CD14-positive monocyte (primary cell): ENCODE measurements at regions not wholly inside any gene's neighbourhood (a gene's known extent, or its start where the extent isn't known, plus 50 kb on each side); places are given as distances from the start of the nearest gene placed in this dataset.

Experiments
- DNase-seq, 3 donors: peaks; one replicate each; pipeline ENCODE4 v3.0.0-alpha.2; 2011 to 2022
- H2AFZ ChIP-seq: 2 replicates; pipeline ENCODE4 v1.6.0; 2012; ENCODE audit warnings: mild to moderate bottlenecking, low read depth, low read length, inconsistent platforms; ENCODE audit not compliant: insufficient read depth, poor library complexity, severe bottlenecking
- H3K27ac ChIP-seq, 2 donors: 1 replicate in 1 of 2; 2 replicates in 1 of 2; pipeline ENCODE4 v1.5.1; 2012 to 2013; ENCODE audit warnings: low read length in 2 of 2, control low read depth in 1 of 2, inconsistent platforms in 1 of 2, low read depth in 1 of 2, mild to moderate bottlenecking in 1 of 2
- H3K27me3 ChIP-seq, 2 donors: one replicate each; pipeline versions ENCODE4 v1.6.0 to v1.6.1; 2011 to 2013; ENCODE audit warnings: low read length in 2 of 2; ENCODE audit not compliant: control insufficient read depth in 2 of 2, insufficient read depth in 2 of 2
- H3K36me3 ChIP-seq, 2 donors: replicated peaks in 1 of 2; 1 replicate in 1 of 2; 2 replicates in 1 of 2; pipeline versions ENCODE4 v1.5.1 to v1.6.1; 2012 to 2013; ENCODE audit warnings: low read length in 2 of 2, control low read depth in 1 of 2, inconsistent platforms in 1 of 2, mild to moderate bottlenecking in 1 of 2; ENCODE audit not compliant: insufficient read depth in 2 of 2, control insufficient read depth in 1 of 2
- H3K4me1 ChIP-seq, 2 donors: 1 replicate in 1 of 2; 2 replicates in 1 of 2; pipeline versions ENCODE4 v1.5.1 to v1.6.1; 2012 to 2013; ENCODE audit warnings: low read length in 2 of 2, control low read depth in 1 of 2, inconsistent platforms in 1 of 2, mild to moderate bottlenecking in 1 of 2, moderate library complexity in 1 of 2; ENCODE audit not compliant: insufficient read depth in 2 of 2, control insufficient read depth in 1 of 2
- H3K4me2 ChIP-seq: replicated peaks from 2 replicates; pipeline ENCODE3; 2012; ENCODE audit warnings: low read length, moderate library complexity, mild to moderate bottlenecking; ENCODE audit not compliant: poor library complexity, severe bottlenecking; ENCODE audit errors: extremely low read depth
- H3K4me3 ChIP-seq, 3 experiments: fragments of 200-600 bp in 1 of 3; sonication (generic) in 1 of 3; replicated peaks in 1 of 3; 1 replicate in 2 of 3; 2 replicates in 1 of 3; pipeline ENCODE4 v1.5.1; 2011 to 2013; ENCODE audit warnings: low read length in 3 of 3, mild to moderate bottlenecking in 3 of 3, control low read depth in 2 of 3, low read depth in 2 of 3, inconsistent platforms in 1 of 3, moderate library complexity in 1 of 3
- H3K79me2 ChIP-seq: 2 replicates; pipeline ENCODE4 v1.6.0; 2012; ENCODE audit warnings: mild to moderate bottlenecking, control low read depth, inconsistent platforms, low read length, moderate library complexity; ENCODE audit not compliant: insufficient read depth
- H3K9ac ChIP-seq: 2 replicates; pipeline ENCODE4 v1.6.0; 2017; ENCODE audit warnings: low read length, mild to moderate bottlenecking; ENCODE audit not compliant: insufficient read depth, poor library complexity, severe bottlenecking
- H3K9me3 ChIP-seq, 2 donors: replicated peaks in 1 of 2; 1 replicate in 1 of 2; 2 replicates in 1 of 2; pipeline versions ENCODE4 v1.5.1 to v1.6.1; 2012 to 2013; ENCODE audit warnings: low read length in 2 of 2, control low read depth in 1 of 2; ENCODE audit not compliant: control insufficient read depth in 1 of 2, insufficient read depth in 1 of 2
- H4K20me1 ChIP-seq: 2 replicates; pipeline ENCODE4 v1.6.0; 2012; ENCODE audit warnings: mild to moderate bottlenecking, low read length, control low read depth, moderate library complexity; ENCODE audit not compliant: insufficient read depth
- H3K27ac Mint-ChIP-seq, 7 donors: one replicate each; pipeline ENCODE4 v1.8.0; 2020; ENCODE audit warnings: mild to moderate bottlenecking in 7 of 7, mixed read lengths in 7 of 7, moderate library complexity in 6 of 7, inconsistent platforms in 2 of 7
- H3K27me3 Mint-ChIP-seq, 3 donors: one replicate each; pipeline ENCODE4 v1.8.0; 2021 to 2022; ENCODE audit warnings: low read depth in 3 of 3, mild to moderate bottlenecking in 3 of 3, mixed read lengths in 3 of 3, moderate library complexity in 3 of 3, inconsistent platforms in 1 of 3
- H3K36me3 Mint-ChIP-seq, 2 donors: one replicate each; pipeline ENCODE4 v1.8.0; 2020; ENCODE audit warnings: mixed read lengths in 2 of 2, inconsistent platforms in 1 of 2, mild to moderate bottlenecking in 1 of 2
- H3K4me1 Mint-ChIP-seq: one replicate; pipeline ENCODE4 v1.8.0; 2020; ENCODE audit warnings: mild to moderate bottlenecking, mixed read lengths
- H3K4me3 Mint-ChIP-seq, 2 donors: one replicate each; pipeline ENCODE4 v1.8.0; 2020; ENCODE audit warnings: mild to moderate bottlenecking in 2 of 2, mixed read lengths in 2 of 2, moderate library complexity in 1 of 2
- H3K9me3 Mint-ChIP-seq, 7 donors: one replicate each; pipeline ENCODE4 v1.8.0; 2020 to 2022; ENCODE audit warnings: mixed read lengths in 7 of 7, mild to moderate bottlenecking in 6 of 7, moderate library complexity in 6 of 7, inconsistent platforms in 2 of 7
- CTCF ChIP-seq: fragments of 200-600 bp; IDR thresholded peaks from one replicate; pipeline ENCODE4 v1.8.0; 2022; ENCODE audit warnings: antibody characterized with exemption, mild to moderate bottlenecking
- WGBS: methylation state at CpG from one replicate; pipeline ENCODE4 v1.1.5; 2013; ENCODE audit warnings: missing lambda C conversion rate; ENCODE audit not compliant: insufficient coverage; 5-methylcytosine and 5-hydroxymethylcytosine counted together
- intact Hi-C, 2 donors: fragments of 100-400 bp; cut with micrococcal nuclease; formaldehyde crosslinking; loops; one replicate each; pipeline versions ENCODE4 v1.15.0 to v1.15.1; 2023

GRCh38 chr16:8254405-8254804 is 335.9 kb downstream of the TMEM114 start:
- Histone ChIP-seq H3K4me3 (no peak overlapping the region), H3K27me3 (no peaks in the 10 kb centered on the region), H3K9me3 (no peaks in the 10 kb centered on the region), H2AFZ (no peak overlapping the region), H3K9ac (no peak overlapping the region), H3K27ac (no peak overlapping the region), H4K20me1 (no peaks in the 10 kb centered on the region), H3K36me3 (no peaks in the 10 kb centered on the region), H3K4me2 (no peak overlapping the region), H3K79me2 (no peaks in the 10 kb centered on the region), H3K4me1 (no peaks in the 10 kb centered on the region)
- H3K36me3 Mint-ChIP-seq, result no peaks in the 10 kb centered on the region
- DNase-seq, result no peak
- TF ChIP-seq CTCF, result no peak
- H3K27me3 Mint-ChIP-seq, result no peaks in the 10 kb centered on the region
- WGBS, result 90% methylated on average over 4 of the region's 4 CpGs
- H3K27ac Mint-ChIP-seq, result no peak overlapping the region
- intact Hi-C loops, result no loop called here
- no peaks in the 10 kb centered on the region for H3K4me1 Mint-ChIP-seq
- no peak overlapping the region for H3K4me3 Mint-ChIP-seq
- H3K9me3 Mint-ChIP-seq, result no peaks in the 10 kb centered on the region

- H3K4me3 Mint-ChIP-seq, result no peak overlapping the region
- H3K79me2 ChIP-seq, result no peaks in the 10 kb centered on the region
- H3K27me3 Mint-ChIP-seq, result no peaks in the 10 kb centered on the region
- intact Hi-C loops, result no loop called here
- no peak overlapping the region for H3K9ac ChIP-seq
- no peaks in the 10 kb centered on the region for H3K4me1 Mint-ChIP-seq
- no peak overlapping the region for H3K4me2 ChIP-seq
- H3K27ac ChIP-seq, result no peak overlapping the region
- H3K27me3 ChIP-seq, result no peaks in the 10 kb centered on the region
- H2AFZ ChIP-seq, result no peak overlapping the region
- no peak for DNase-seq
- H3K4me3 ChIP-seq, result no peak overlapping the region
- H3K27ac Mint-ChIP-seq, result no peak overlapping the region
- no peaks in the 10 kb centered on the region for H3K4me1 ChIP-seq
- no peaks in the 10 kb centered on the region for H3K36me3 ChIP-seq
- H3K36me3 Mint-ChIP-seq, result no peaks in the 10 kb centered on the region
- no peaks in the 10 kb centered on the region for H4K20me1 ChIP-seq
- no peaks in the 10 kb centered on the region for H3K9me3 Mint-ChIP-seq
- WGBS, result no CpG with 5 or more reads among the region's 5 CpGs
- no peak for TF ChIP-seq CTCF
- no peaks in the 10 kb centered on the region for H3K9me3 ChIP-seq
These were observed 336.6 kb downstream of the TMEM114 start for GRCh38 chr16:8253718-8254117.
